Mucosa of gallbladder (tissue), 1 donor: ENCODE measurements at regions not wholly inside any gene's neighbourhood (a gene's known extent, or its start where the extent isn't known, plus 50 kb on each side); places are given as distances from the start of the nearest gene placed in this dataset.
A peak's percentile ranks its signal among the peaks of the same experiment; 100 is the strongest.
"Not testable (repeated sequence)": the region's sequence is repeated elsewhere in the genome, so short reads cannot be mapped to it uniquely, and the experiment has no call there.

Experiments
- DNase-seq: peaks from one replicate; pipeline ENCODE4 v3.0.0-alpha.2; 2020; ENCODE audit warnings: low spot score
- donor health status: DM: no; HTN: no; CAD: no.

- peak; percentile 41 for DNase-seq
Measured at GRCh38 chr1:230487773-230488428, 61.8 kb upstream of the PGBD5 start.

GRCh38 chr1:230476622-230477003 is 50.5 kb upstream of the PGBD5 start:
- DNase-seq = no peak

GRCh38 chr1:230475856-230476621 is 49.9 kb upstream of the PGBD5 start:
- not testable (repeated sequence) for DNase-seq
